Peyer's patch (tissue), 4 donors: ENCODE measurements at regions not wholly inside any gene's neighbourhood (a gene's known extent, or its start where the extent isn't known, plus 50 kb on each side); places are given as distances from the start of the nearest gene placed in this dataset.

Source experiments
- CTCF ChIP-seq, 6 experiments: fragments of 450-650 bp in 4 of 6; fragments of 200-600 bp in 2 of 6; sonication (generic) in 1 of 6; IDR thresholded peaks; one replicate each; pipeline ENCODE4 v1.5.1; 2017 to 2019; ENCODE audit warnings: antibody characterized with exemption in 6 of 6, mild to moderate bottlenecking in 3 of 6, moderate library complexity in 1 of 6
- POLR2A ChIP-seq, 2 donors: fragments of 450-650 bp; IDR thresholded peaks; one replicate each; pipeline ENCODE4 v1.5.1; 2017; ENCODE audit warnings: antibody characterized with exemption in 2 of 2, mild to moderate bottlenecking in 2 of 2, moderate library complexity in 2 of 2

- no peak for TF ChIP-seq CTCF (IDR thresholded peaks at IDR 0.05)
- no peak for TF ChIP-seq POLR2A (IDR thresholded peaks at IDR 0.05)
Observed at GRCh38 chr2:172181840-172182239, 79.1 kb upstream of the DLX2 start.
